HG03432 (cell line): ENCODE measurements at regions not wholly inside any gene's neighbourhood (a gene's known extent, or its start where the extent isn't known, plus 50 kb on each side); places are given as distances from the start of the nearest gene placed in this dataset.
A peak's percentile ranks its signal among the peaks of the same experiment; 100 is the strongest.
"Not testable (repeated sequence)": the region's sequence is repeated elsewhere in the genome, so short reads cannot be mapped to it uniquely, and the experiment has no call there.

Experiments
- ATAC-seq: cut with Tn5 transposase; IDR thresholded peaks from one replicate; pipeline ENCODE4 v1.9.1; 2021; ENCODE audit warnings: mild to moderate bottlenecking, moderate library complexity; ENCODE audit not compliant: unreplicated experiment

GRCh38 chr5:106649031-106649430, 1021.7 kb downstream of the EFNA5 start:
- ATAC-seq: no peak

GRCh38 chr5:106648401-106648800, 1022.3 kb downstream of the EFNA5 start:
- ATAC-seq: no peak

DNA sequence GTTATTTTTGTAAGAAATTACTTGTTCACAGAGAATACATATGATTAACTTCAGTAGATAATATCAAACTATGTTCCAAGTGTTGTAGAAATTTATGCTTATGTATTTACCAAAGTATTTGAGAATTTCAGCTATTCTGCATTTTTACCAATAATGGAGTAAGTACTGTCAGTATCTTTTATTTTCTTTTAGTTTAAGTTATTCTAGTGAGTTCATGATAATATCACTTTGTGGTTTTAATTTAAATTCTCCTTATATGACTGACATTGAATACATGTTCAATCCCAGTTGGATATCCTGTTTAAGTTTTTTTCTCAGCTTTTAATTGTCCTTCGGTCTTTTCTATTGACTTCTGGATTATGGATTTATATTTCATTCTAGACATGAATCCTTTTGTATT, 1024.6 kb downstream of the EFNA5 start:
- no peak for ATAC-seq

DNA sequence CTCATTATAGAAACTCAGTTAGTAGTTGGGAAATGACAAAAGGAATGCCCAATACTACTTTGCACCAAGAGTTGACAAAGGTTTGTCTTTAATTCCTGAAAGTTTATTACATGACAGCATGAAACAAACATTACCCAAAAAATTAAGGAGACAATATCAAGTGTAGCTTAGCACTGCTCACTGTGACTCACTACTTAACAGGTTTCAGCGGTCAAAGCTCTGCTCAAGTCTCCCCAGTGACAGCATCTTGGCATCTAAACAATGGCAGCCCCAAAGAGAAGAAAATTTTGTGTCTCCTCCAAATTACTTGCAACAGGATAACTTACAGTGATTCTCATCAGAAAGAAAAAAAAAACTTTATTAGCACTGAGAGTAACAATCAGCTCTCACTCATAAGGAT, 1030.2 kb downstream of the EFNA5 start:
- ATAC-seq: no peak

DNA sequence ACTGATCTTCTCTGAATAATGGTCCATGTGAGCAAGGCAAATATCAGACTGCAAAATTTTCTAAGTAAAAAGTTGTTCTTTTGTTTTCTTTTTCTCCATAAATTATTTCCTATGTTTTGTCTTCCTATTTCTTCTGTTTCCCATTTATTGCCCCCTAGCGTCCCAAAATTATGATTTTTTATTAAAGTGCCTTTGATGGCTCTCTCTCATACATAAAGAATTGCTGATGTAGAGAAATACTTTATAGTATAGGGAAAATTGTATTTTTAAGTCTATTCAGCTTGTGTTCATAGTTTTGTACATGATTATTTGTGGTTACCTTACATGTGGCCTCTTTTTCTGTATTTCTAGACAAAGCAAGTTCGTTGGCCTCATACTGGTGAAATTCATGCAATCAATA, 1031.2 kb downstream of the EFNA5 start:
- no peak for ATAC-seq

GRCh38 chr5:106637275-106637674, 1033.5 kb downstream of the EFNA5 start:
- ATAC-seq: no peak

GRCh38 chr5:106634375-106634774, 1036.4 kb downstream of the EFNA5 start:
- no peak for ATAC-seq

- no peak for ATAC-seq
Observed at GRCh38 chr5:106633825-106634224, 1036.9 kb downstream of the EFNA5 start.

GRCh38 chr5:106628456-106628855, 1042.3 kb downstream of the EFNA5 start:
- not testable (repeated sequence) for ATAC-seq

DNA sequence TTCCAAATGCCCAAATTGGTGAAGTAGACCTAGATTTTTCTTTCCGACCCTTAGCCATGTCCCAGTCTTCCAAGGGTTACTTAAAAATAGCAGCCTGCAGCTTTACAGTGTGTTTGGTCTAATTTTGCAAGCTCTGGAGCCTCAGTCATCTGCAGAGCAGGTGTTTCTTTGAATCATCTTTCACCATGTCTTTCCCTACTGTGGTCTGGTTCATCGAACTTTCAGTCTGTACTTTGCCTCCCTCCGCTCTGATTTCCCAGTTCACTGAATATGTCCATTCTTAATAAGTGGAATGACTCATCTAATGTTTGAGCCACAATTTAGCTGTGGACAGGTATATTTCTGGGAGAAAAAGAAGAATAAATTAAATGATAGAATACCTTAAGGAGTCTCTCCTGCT, 1060.7 kb downstream of the EFNA5 start:
- ATAC-seq: no peak

- ATAC-seq: peak; percentile 93
Observed at GRCh38 chr5:106601620-106602019, 1069.1 kb downstream of the EFNA5 start.

DNA sequence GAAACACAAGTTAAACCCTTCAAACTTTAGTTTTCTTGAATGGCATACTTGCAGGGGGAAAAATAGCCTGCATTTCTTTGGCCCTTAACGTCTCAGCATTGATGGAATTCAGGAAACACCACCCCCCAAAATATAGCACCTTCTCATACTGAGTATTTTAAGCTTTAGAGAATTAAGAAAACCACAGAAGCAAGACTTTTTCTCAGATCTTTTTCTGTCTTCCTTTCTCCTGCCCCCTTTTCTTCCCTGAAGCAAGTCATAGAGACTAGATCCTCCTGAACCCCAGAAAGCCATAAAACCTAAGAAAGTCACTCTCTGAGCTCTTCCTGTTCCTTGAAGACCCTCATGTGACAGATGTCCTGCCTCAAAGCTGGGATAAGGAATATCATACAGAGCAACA, 1069.9 kb downstream of the EFNA5 start:
- ATAC-seq: peak; percentile 33

- no peak for ATAC-seq
Observed at GRCh38 chr5:106595864-106596263, 1074.9 kb downstream of the EFNA5 start.

GRCh38 chr5:106584268-106584667, 1086.5 kb downstream of the EFNA5 start:
- ATAC-seq: no peak

GRCh38 chr5:106578736-106579135, 1092.0 kb downstream of the EFNA5 start:
- no peak for ATAC-seq

GRCh38 chr5:106574820-106575219, 1095.9 kb downstream of the EFNA5 start:
- no peak for ATAC-seq

- ATAC-seq: no peak
Observed at GRCh38 chr5:106566031-106566430, 1104.7 kb downstream of the EFNA5 start.

GRCh38 chr5:106545325-106545724, 1125.4 kb downstream of the EFNA5 start:
- no peak for ATAC-seq

DNA sequence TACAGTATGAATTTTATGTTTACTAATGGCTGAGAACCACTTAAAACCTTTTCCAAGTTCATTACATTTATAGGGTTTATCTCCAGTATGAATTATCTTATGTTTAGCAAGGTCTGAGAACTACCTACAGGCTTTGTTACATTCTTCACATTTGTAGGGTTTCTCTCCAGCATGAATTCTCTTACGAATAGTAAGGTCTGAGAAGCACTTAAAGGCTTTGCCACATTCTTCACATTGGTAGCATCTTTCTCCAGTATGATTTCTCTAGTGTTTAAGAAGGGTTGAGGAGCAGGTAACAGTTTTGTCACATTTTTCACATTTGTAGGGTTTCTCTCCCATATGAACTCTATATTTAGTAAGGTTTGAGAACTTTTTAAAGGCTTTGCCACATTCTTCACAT, 1127.4 kb downstream of the EFNA5 start:
- no peak for ATAC-seq

DNA sequence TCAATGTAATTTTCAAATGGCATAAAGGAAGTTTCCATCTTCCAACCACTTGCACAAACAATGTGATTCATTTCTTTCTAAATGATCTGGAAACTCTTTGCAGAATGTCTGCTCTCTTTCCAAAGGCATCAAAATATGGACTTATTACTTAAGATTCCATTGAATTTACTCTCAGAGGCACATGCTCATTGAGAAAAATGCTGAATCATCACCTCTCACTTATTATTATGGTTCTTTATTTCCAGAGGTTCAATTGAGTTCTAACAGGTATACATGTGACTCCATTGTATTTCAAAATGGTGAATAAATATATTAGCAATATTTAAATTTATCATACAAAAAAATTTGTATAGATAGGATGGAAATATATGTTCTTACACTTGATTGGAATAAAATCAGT, 1140.6 kb downstream of the EFNA5 start:
- ATAC-seq: no peak

- ATAC-seq: no peak
Observed at GRCh38 chr5:106525438-106525837, 1145.3 kb downstream of the EFNA5 start.

DNA sequence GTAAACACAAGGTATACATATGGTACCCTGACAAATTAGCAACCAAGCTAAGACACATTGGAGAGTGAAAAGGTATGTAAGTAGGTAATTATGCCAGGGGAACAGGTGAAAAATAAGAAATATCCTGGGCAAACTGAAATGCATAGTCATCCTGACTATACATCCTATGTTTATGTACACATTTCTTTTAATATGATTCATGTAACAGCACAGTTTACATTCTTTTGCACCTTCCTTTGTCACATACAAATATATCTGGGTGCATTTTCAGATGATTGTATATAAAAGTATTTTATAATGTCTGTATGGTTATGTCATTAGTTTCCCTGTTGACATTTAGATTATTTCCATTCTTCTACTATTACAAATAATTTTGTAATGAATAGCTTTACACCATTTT, 1146.9 kb downstream of the EFNA5 start:
- ATAC-seq: no peak

DNA sequence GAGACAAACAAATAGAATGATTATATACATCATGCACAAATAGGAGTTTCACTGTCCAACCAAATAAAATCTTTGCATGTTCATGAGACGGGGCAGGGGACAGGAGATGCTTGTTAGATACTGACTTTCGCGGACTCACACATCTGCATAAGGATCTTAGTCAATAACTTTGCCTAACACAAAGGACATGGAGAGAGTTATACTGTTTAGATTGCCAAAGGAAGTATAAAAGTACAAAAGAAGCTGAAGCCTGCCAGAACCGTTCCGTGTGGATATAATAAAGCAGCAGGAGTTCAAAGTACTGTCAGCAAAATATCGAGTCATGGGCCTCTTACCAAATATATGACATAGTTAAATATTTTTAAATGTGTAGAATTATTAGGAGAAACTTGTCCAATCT, 1148.4 kb downstream of the EFNA5 start:
- no peak for ATAC-seq

DNA sequence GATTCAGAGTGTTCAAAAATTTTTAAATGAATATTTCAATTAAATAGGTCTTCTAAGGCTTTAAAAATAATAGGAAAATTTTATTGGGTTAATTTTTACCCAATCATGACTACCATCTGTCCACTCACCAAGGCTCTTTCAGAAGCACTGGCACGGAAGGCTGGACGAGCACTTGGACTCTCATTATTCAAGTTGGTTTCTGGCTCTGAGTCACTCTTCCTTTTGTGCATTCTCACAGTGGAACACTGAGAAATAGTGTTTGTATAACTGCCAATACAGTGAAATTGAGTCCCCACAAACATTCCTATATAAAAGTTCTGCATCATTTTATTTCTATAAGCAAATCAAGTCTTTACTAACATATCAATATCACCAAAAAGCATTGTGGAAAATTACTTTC, 1149.0 kb downstream of the EFNA5 start:
- ATAC-seq: no peak
